ENCODE measurements at regions not wholly inside any gene's neighbourhood (a gene's known extent, or its start where the extent isn't known, plus 50 kb on each side); places are given as distances from the start of the nearest gene placed in this dataset.
A peak's percentile ranks its signal among the peaks of the same experiment; 100 is the strongest.
"Not testable (repeated sequence)": the region's sequence is repeated elsewhere in the genome, so short reads cannot be mapped to it uniquely, and the experiment has no call there.

DNA sequence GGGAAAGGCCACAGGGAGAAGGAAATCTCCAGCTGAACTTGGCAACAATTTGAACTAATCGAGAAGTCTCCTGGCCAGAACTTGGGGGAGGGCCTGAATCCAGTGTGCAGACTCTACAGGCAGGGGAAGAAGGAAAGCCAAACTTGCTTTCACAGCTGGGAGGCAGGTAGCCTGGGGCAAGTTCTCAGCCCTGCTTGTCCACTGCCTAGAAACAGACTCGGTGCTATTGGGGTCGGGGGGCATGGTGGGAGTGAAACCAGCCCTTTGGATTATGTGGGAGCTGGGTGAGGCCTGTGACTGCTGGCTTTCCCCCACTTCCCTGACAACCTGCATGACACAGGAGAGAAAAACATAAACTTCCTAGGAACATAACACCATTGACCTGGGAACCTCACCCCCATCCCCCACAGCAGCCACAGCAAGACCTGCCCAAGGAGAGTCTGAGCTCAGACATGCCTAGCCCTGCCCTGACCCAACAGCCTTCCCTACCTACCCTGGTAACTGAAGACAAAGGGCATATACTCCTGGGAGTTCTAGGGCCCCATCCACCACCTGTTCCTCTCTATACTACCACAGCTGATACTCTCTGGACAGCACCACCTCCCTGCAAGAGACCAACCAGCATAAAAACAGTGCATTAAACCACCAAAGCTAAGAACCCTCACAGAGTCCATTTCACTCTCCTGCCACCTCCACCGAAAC lies 103.7 kb upstream of the MNS1 start:
- Histone ChIP-seq H3K4me3 (ENCODE audit: low read length) (no peak overlapping the region), H3K27ac (ENCODE audit: low read length) (no peak overlapping the region), H3K9me3 (ENCODE audit: control insufficient read depth, low read length) (peaks cover 3% of the 10 kb centered on the region), H3K27me3 (ENCODE audit: control insufficient read depth, insufficient read depth) (no peaks in the 10 kb centered on the region), H3K4me1 (ENCODE audit: control insufficient read depth, insufficient read depth, low read length) (no peaks in the 10 kb centered on the region)
- DNase-seq (no peak), ATAC-seq (no peak)
- intact Hi-C loops (cut with DNase I) = no loop called here
- 85% methylated on average over 4 of the region's 4 CpGs for WGBS

DNA sequence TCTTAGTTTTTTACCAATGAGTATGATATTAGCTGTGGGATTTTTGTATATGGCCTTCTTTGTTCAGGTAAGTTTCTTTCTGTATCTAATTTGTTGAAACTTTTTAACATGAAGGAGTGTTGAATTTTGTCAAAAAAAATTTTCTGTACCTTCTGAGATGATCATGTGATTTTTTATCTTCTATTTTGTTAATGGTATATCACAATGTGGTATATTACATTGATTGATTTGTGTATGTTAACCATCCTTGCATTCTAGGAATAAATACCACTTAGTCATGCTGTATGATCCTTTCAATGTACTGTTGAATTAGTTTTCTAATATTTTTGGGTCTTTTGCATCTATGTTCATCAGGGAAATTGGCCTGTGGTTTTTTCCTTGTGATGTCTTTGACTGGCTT lies 92.5 kb upstream of the MNS1 start:
- H3K27ac ChIP-seq (ENCODE audit: low read length) = no peak overlapping the region
- DNase-seq (no peak), ATAC-seq (no peak)
- H3K4me3 ChIP-seq (ENCODE audit: low read length) = no peak overlapping the region
- no peaks in the 10 kb centered on the region for H3K4me1 ChIP-seq (ENCODE audit: control insufficient read depth, insufficient read depth, low read length)
- intact Hi-C loops (cut with DNase I) = no loop called here
- no peaks in the 10 kb centered on the region for H3K9me3 ChIP-seq (ENCODE audit: control insufficient read depth, low read length)
- no peaks in the 10 kb centered on the region for H3K27me3 ChIP-seq (ENCODE audit: control insufficient read depth, insufficient read depth)

DNA sequence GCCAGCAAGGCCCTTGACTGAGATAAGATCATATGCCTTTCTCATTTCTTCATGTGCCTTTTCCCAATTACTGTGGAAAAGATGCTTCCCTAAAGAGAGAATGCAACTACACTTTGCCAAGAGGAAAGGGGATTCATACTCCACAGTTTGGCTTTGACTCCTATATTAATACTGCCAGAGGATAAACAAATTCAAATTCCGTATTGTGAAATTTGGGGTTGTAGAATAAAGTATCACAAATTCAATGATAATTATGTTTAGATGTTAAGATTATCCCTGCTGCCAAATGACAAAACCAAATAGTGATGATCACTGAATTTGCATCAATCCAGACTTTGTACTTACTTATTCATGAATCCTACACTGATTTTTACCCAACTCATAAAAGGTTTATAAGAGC lies 88.5 kb upstream of the MNS1 start:
- 77% methylated on average over 1 of the region's 1 CpG for WGBS

DNA sequence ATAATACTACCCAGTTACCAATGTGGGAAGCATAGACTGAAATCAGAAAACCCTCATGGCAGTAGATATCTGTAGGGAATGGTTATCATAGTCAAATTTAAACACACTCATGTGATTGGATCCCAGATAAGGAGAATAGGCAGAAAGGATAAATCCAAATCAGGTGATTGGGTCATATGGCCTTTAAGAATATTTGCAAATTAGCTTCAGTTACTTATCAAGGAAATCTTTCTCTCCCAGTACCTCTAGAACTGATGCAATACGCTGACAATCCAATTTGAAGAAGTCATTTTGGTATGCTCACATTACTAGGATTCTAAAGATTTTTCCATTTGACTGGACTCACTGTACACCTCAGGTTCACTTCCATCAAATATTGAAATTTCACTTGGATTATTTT lies 87.7 kb upstream of the MNS1 start:
- Histone ChIP-seq H3K27me3 (ENCODE audit: control insufficient read depth, insufficient read depth) (no peaks in the 10 kb centered on the region), H3K27ac (ENCODE audit: low read length) (no peak overlapping the region), H3K9me3 (ENCODE audit: control insufficient read depth, low read length) (no peaks in the 10 kb centered on the region), H3K4me3 (ENCODE audit: low read length) (no peak overlapping the region), H3K4me1 (ENCODE audit: control insufficient read depth, insufficient read depth, low read length) (no peaks in the 10 kb centered on the region)
- intact Hi-C loops (cut with DNase I) = no loop called here
- WGBS = 82% methylated on average over 1 of the region's 1 CpG
- ATAC-seq (no peak), DNase-seq (no peak)

More for the DNA sequence above, 88.5 kb upstream of the MNS1 start:
- Histone ChIP-seq H3K27ac (ENCODE audit: low read length) (no peak overlapping the region), H3K4me3 (ENCODE audit: low read length) (no peak overlapping the region), H3K27me3 (ENCODE audit: control insufficient read depth, insufficient read depth) (no peaks in the 10 kb centered on the region), H3K9me3 (ENCODE audit: control insufficient read depth, low read length) (no peaks in the 10 kb centered on the region), H3K4me1 (ENCODE audit: control insufficient read depth, insufficient read depth, low read length) (no peaks in the 10 kb centered on the region)
- DNase-seq (no peak), ATAC-seq (no peak)
- intact Hi-C loops (cut with DNase I) = no loop called here

DNA sequence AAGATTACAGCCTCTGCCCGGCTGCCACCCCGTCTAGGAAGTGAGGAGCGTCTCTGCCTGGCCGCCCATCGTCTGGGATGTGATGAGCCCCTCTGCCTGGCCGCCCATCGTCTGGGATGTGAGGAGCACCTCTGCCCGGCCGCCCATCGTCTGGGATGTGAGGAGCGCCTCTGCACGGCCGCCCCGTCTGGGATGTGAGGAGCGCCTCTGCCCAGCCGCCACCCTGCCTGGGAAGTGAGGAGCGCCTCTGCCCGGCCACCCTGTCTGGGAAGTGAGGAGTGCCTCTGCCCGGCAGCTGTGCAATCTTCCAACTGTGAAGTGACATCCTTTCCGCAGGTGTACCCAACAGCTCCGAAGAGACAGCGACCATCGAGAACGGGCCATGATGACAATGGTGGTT lies 75.6 kb upstream of the MNS1 start:
- intact Hi-C loops (cut with DNase I); H3K4me1 ChIP-seq (ENCODE audit: control insufficient read depth, insufficient read depth, low read length); H3K4me3 ChIP-seq (ENCODE audit: low read length); H3K27ac ChIP-seq (ENCODE audit: low read length); H3K27me3 ChIP-seq (ENCODE audit: control insufficient read depth, insufficient read depth); ATAC-seq; H3K9me3 ChIP-seq (ENCODE audit: control insufficient read depth, low read length): not testable (repeated sequence)
- DNase-seq = peak in 1 of 3 donors; percentile 43
- WGBS = 90% methylated on average over 24 of the region's 24 CpGs

DNA sequence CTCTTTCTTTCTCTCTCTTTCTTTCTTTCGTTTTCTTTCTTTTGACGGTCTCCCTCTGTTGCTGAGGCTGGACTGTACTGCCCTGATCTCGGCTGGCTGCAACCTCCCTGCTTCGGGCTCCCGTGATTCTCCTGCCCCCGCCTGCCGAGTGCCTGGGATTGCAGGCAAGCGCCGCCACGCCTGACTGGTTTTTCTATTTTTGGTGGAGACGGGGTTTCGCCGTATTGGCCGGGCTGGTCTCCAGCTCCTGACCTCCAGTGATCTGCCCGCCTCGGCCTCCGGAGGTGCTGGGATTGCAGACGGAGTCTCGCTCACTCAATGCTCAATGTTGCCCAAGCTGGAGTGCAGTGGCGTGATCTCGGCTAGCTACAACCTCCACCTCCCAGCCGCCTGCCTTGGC lies 75.2 kb upstream of the MNS1 start:
- peak in 1 of 3 donors; percentile 30 for DNase-seq
- H3K9me3 ChIP-seq (ENCODE audit: control insufficient read depth, low read length); H3K27ac ChIP-seq (ENCODE audit: low read length); H3K4me1 ChIP-seq (ENCODE audit: control insufficient read depth, insufficient read depth, low read length); H3K4me3 ChIP-seq (ENCODE audit: low read length); intact Hi-C loops (cut with DNase I); H3K27me3 ChIP-seq (ENCODE audit: control insufficient read depth, insufficient read depth); ATAC-seq: not testable (repeated sequence)
- WGBS = 97% methylated on average over 22 of the region's 22 CpGs

DNA sequence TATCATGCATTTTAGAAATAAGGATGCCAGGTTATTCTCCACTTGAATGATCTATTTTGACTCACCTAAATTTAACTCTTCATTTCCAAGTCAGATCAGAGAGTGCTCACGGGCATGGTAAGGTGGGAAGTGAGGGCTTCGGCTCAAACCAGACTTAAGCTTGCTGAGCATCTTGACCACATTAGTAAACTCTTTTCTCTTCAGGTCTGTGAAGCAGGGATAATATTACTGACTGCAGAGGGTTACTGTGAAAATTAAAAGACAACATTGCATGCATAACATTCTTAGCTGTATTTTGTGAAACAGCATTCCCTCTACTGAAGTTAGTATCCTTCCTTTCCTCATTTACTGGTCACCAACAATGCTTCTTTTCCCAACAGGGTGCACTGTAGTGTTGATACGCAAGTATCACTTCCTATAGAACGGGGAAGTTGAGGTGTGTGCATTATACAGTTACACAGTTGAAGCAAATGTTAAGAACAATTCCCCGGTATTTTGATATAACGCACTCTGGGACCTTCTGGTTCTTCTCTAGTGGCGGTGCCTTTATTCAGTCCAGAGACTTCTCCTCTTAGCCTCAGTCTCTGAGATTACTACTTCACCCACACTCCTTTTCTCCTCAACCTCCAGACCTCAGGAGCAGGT lies 74.1 kb upstream of the MNS1 start:
- no peak for ATAC-seq
- Histone ChIP-seq H3K9me3 (ENCODE audit: control insufficient read depth, low read length) (no peaks in the 10 kb centered on the region), H3K4me1 (ENCODE audit: control insufficient read depth, insufficient read depth, low read length) (no peaks in the 10 kb centered on the region), H3K27me3 (ENCODE audit: control insufficient read depth, insufficient read depth) (no peaks in the 10 kb centered on the region), H3K27ac (ENCODE audit: low read length) (no peak overlapping the region), H3K4me3 (ENCODE audit: low read length) (no peak overlapping the region)
- DNase-seq = no peak
- intact Hi-C loops (cut with DNase I) = no loop called here
- 90% methylated on average over 7 of the region's 7 CpGs for WGBS

DNA sequence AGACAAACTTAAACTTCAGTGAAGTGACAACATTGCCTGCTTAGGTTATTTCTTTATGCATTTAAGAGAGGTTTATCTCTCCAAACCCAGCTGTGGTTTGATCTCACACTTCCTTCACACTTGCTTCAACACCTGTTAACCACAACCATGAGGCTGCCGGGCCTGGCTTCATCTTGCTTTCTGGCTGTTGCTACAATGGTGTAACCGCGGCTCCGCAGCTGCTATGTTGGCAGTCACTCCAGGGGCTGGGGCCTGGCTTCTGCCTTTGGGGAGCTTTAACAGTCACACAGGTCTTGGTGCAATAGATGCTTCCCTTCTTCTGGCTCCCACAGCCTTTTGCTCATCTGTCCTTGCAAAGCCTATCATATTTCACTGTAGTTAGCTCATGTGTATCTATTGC lies 72.9 kb upstream of the MNS1 start:
- intact Hi-C loops (cut with DNase I) = no loop called here
- WGBS = 42% methylated on average over 4 of the region's 4 CpGs
- DNase-seq (peak; percentile 12 to 60 (median 46)), ATAC-seq (no peak)
- no peaks in the 10 kb centered on the region for H3K4me1 ChIP-seq (ENCODE audit: control insufficient read depth, insufficient read depth, low read length)
- no peak overlapping the region for H3K27ac ChIP-seq (ENCODE audit: low read length)
- no peak overlapping the region for H3K4me3 ChIP-seq (ENCODE audit: low read length)
- no peaks in the 10 kb centered on the region for H3K27me3 ChIP-seq (ENCODE audit: control insufficient read depth, insufficient read depth)
- H3K9me3 ChIP-seq (ENCODE audit: control insufficient read depth, low read length) = no peaks in the 10 kb centered on the region

DNA sequence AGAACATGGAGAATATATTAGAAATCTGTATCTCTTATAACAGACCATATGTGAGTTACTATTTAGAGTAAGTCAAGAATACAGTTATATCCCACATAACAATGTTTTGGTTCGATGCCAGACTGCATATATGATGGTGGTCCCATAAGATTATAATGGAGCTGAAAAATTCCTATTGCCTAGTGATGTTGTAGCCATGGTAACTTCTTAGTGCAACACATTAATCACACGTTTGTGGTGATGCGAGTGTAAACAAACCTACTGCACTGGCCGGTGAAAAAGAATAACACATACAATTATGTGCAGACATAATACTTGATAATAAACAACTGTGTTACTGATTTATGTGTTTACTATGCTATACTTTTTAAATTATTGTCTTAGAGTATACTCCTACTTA lies 69.8 kb upstream of the MNS1 start:
- no peaks in the 10 kb centered on the region for H3K4me1 ChIP-seq (ENCODE audit: control insufficient read depth, insufficient read depth, low read length)
- H3K9me3 ChIP-seq (ENCODE audit: control insufficient read depth, low read length) = no peaks in the 10 kb centered on the region
- H3K27me3 ChIP-seq (ENCODE audit: control insufficient read depth, insufficient read depth) = no peaks in the 10 kb centered on the region
- H3K27ac ChIP-seq (ENCODE audit: low read length) = no peak overlapping the region
- no peak overlapping the region for H3K4me3 ChIP-seq (ENCODE audit: low read length)
- ATAC-seq = no peak
- intact Hi-C loops (cut with DNase I) = no loop called here
- WGBS = 84% methylated on average over 4 of the region's 4 CpGs
- DNase-seq = no peak

DNA sequence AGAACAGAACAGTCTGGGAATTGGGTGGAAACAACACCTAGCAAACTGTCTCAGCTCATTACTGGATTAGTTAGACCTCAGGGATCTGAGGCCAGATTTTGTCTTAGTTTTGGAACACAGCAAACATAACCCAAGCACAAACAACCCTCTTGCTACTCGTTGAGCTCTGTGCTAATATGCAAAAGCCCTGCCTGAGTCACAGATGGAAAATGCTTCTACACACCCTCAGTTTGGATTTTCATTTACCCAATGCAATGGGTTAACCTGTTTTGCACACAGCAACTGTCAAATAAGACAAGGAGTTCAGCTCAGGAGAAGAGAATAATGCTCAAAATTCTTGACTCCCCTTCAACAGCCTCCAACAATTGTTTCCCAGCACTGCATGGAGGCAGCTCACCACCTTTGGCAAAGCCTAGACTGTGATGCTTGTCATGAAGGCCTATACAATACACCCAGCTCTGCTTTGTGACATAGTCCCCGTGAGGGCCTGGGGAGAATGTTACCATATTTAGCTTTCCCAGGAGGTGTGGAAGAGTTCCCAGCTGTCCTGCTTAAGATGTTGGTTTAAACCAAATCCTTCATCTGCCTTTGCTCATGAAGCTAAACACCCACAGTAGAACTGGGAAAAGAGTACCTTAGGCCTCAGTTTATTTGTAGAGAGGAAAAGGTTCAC lies 68.9 kb upstream of the MNS1 start:
- DNase-seq (no peak), ATAC-seq (no peak)
- Histone ChIP-seq H3K27ac (ENCODE audit: low read length) (no peak overlapping the region), H3K4me3 (ENCODE audit: low read length) (no peak overlapping the region), H3K9me3 (ENCODE audit: control insufficient read depth, low read length) (no peaks in the 10 kb centered on the region), H3K27me3 (ENCODE audit: control insufficient read depth, insufficient read depth) (no peaks in the 10 kb centered on the region), H3K4me1 (ENCODE audit: control insufficient read depth, insufficient read depth, low read length) (no peaks in the 10 kb centered on the region)
- WGBS = 54% methylated on average over 2 of the region's 2 CpGs
- intact Hi-C loops (cut with DNase I) = no loop called here

DNA sequence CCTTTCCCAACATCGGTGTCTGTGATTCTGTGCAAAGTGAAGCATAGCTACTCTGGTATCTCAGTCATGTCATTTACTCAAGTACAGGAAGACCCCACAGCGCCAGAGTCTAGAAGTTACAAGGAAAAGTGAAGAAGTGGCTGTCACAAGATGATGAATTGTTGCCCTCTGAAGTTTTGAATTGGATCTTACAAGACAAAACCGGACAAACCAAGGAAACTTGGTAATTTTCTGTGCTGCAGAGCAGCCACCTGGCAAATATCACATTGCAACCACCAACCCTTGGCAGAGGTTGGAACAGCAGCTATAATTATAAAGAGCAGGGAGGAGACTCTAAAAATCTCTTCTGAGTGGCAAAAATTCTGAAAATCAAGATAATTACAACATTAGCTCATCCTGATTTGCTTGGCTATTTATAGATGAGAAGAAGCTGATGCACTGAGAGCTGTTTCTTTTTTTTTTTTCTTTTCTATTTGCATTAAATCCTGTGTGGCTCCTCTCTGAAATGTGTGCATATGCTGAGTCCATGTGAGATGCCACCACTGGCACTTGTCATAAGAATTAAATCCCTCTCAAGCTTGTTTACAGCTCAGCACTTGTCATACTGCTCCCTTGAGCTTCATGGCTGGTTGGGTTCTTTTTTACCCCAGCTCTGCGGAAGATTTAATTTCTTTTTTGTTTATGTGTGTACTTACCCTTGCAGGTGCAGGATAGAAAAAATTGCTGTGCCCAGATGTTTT lies 68.0 kb upstream of the MNS1 start:
- ATAC-seq (no peak), DNase-seq (no peak)
- Histone ChIP-seq H3K27me3 (ENCODE audit: control insufficient read depth, insufficient read depth) (no peaks in the 10 kb centered on the region), H3K27ac (ENCODE audit: low read length) (no peak overlapping the region), H3K9me3 (ENCODE audit: control insufficient read depth, low read length) (no peaks in the 10 kb centered on the region), H3K4me1 (ENCODE audit: control insufficient read depth, insufficient read depth, low read length) (peaks cover 1% of the 10 kb centered on the region), H3K4me3 (ENCODE audit: low read length) (no peak overlapping the region)
- 61% methylated on average over 4 of the region's 4 CpGs for WGBS
- intact Hi-C loops (cut with DNase I) = no loop called here

All from right cardiac atrium (tissue), 5 donors.